Activated CD8-positive, alpha-beta memory T cell treated with anti-CD3 and anti-CD28 coated beads, Interleukin-2, amount 10 ng/mL, durations not matched to agents 7 days and 5 days (primary cell): ENCODE measurements at regions not wholly inside any gene's neighbourhood (a gene's known extent, or its start where the extent isn't known, plus 50 kb on each side); places are given as distances from the start of the nearest gene placed in this dataset.

ENCODE experiments used
- ATAC-seq: fragments of 150-1000 bp; cut with Tn5 transposase; one replicate; pipeline ENCODE4 v1.10.0; 2021; ENCODE audit warnings: moderate library complexity
- CTCF ChIA-PET: fragments of 350-600 bp; sonication (Branson Sonifier 250); formaldehyde crosslinking; loops from one replicate; lab custom pipeline; 2021; ENCODE audit warnings: antibody characterized with exemption; lab: Charles Lee
- DNase-seq: peaks from one replicate; pipeline ENCODE4 v3.0.0-alpha.2; 2020
- H3K27ac Mint-ChIP-seq: one replicate; pipeline ENCODE4 v1.8.0; 2021; ENCODE audit warnings: mild to moderate bottlenecking, mixed read lengths
- H3K27me3 Mint-ChIP-seq: one replicate; pipeline ENCODE4 v1.8.0; 2021; ENCODE audit warnings: mixed read lengths
- H3K36me3 Mint-ChIP-seq: one replicate; pipeline ENCODE4 v1.8.0; 2021; ENCODE audit warnings: mild to moderate bottlenecking, mixed read lengths
- H3K4me1 Mint-ChIP-seq: one replicate; pipeline ENCODE4 v1.8.0; 2021; ENCODE audit warnings: mixed read lengths
- H3K4me3 Mint-ChIP-seq: one replicate; pipeline ENCODE4 v1.8.0; 2021; ENCODE audit warnings: mild to moderate bottlenecking, moderate library complexity, mixed read lengths
- H3K9me3 Mint-ChIP-seq: one replicate; pipeline ENCODE4 v1.8.0; 2022; ENCODE audit warnings: low read depth, mixed read lengths

DNA sequence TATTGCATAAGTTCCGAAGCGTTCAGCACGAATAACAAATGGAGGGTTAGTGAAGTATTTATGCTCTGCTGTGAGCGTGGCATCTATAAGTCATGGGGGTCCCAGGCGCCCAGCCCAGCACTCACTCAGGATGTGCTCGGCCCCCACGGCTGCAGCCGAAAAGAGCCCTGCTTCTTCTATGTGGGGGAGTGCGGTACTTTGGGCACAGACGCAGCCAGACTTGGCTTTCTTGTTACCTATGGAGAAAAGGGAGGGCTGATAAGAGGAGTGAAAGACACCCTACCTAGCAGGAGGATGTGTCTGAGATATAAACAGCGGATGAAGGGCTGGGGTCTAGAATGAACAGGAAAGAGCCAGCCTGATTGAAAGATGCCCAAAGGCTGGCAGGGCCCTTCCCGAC lies 51.4 kb downstream of the MRPL36 start:
- Mint-ChIP-seq H3K27ac (no peak overlapping the region), H3K27me3 (no peaks in the 10 kb centered on the region), H3K36me3 (no peaks in the 10 kb centered on the region), H3K4me3 (no peak overlapping the region), H3K9me3 (no peaks in the 10 kb centered on the region), H3K4me1 (no peaks in the 10 kb centered on the region)
- CTCF ChIA-PET, result no interaction called here
- no peak for ATAC-seq
- DNase-seq, result no peak

DNA sequence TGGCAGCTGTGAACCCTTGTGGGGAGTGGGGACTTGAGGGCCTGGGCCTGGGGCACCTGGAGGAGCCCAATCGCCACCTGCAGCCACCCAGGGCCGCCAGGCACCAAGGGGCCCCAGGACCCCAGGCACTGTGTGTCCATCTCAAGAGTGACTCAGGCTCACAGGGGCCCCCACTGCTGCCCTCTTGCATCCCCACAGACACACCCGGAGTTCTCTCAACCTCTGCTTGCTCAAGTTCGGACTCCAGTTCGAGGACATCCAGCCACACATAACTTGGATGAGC lies 51.9 kb downstream of the MRPL36 start:
- H3K9me3 Mint-ChIP-seq, result no peaks in the 10 kb centered on the region
- H3K4me3 Mint-ChIP-seq, result no peak overlapping the region
- no peaks in the 10 kb centered on the region for H3K36me3 Mint-ChIP-seq
- no peak overlapping the region for H3K27ac Mint-ChIP-seq
- H3K4me1 Mint-ChIP-seq, result no peaks in the 10 kb centered on the region
- H3K27me3 Mint-ChIP-seq, result no peaks in the 10 kb centered on the region
- DNase-seq (no peak), ATAC-seq (no peak)
- CTCF ChIA-PET, result no interaction called here

DNA sequence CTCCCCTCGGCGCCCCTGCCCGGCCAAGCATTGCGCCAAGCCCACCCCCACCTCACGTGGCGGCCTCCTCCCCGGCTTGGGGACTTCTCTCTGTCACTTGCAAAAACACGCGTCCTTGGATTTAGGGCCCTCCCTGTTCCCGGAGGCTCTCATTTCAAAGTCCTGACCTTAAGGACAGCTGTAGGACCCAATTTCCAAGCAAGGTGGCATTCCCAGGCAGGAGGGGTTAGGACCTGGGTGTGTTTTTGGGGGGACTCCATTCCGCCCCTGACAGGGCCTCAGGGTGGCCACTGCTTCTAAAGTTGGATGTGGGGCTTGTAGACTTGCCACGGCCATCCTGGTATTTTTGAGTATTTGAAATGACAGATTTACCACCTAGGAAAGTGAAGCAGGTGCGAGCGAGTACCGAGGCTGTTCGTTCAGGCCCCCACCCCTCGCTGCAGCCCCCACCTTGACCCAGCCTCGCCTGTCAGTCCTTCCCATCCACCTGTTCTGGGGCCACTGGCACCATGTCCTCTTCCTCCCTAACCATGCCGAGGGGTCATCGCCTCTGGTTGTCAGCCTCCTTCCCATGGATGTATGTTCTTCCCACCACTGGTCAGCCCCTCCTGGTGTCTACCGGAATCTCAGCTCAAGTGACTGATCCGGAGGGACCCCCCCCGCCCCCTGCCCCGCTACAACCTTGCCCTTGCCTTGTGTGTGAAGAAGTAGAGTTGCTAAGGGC lies 52.4 kb downstream of the MRPL36 start:
- peaks cover 1% of the 10 kb centered on the region for H3K9me3 Mint-ChIP-seq
- H3K36me3 Mint-ChIP-seq, result no peaks in the 10 kb centered on the region
- H3K4me1 Mint-ChIP-seq, result no peaks in the 10 kb centered on the region
- H3K27me3 Mint-ChIP-seq, result peaks cover 4% of the 10 kb centered on the region
- H3K27ac Mint-ChIP-seq, result no peak overlapping the region
- DNase-seq (no peak), ATAC-seq (no peak)
- CTCF ChIA-PET, result no interaction called here
- H3K4me3 Mint-ChIP-seq, result no peak overlapping the region

DNA sequence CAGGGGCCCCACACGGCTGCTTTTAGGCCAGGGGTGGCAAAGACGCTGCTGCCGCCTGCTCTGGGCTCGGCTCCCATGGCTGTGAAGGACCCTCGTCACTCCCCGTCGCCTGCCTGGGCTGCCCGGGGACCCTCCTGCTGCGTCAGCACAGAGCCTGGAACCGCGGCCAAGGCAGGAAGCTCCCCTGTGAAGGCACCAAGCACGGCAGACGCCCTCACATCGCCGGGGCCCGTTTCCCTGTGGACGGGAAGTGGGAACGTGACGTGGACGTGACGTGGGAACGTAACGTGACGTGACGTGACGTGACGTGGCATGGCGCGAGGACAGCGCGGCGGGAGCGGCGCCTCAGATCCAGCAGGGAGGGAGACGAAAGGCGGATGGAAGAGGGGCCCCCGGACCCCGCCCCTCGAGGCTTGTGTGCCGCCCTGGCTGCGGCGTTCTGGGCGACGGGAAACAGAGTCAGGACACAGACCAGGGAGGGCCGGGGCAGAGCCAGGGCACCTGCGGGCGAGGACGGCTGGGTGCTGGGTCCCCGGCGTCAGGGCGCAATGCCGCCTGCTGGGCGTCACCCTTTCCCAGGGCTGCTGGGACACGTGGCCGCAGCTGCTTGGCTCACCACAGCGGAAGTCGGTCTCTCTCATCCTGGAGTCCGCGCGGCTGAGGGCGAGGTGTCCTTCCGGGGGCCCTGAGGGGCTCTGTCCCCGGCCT lies 53.1 kb downstream of the MRPL36 start:
- CTCF ChIA-PET, result no interaction called here
- Mint-ChIP-seq H3K36me3 (no peaks in the 10 kb centered on the region), H3K4me3 (no peak overlapping the region), H3K27me3 (peaks cover 10% of the 10 kb centered on the region), H3K4me1 (no peaks in the 10 kb centered on the region), H3K9me3 (peaks cover 3% of the 10 kb centered on the region), H3K27ac (no peak overlapping the region)
- no peak for ATAC-seq
- DNase-seq, result no peak

DNA sequence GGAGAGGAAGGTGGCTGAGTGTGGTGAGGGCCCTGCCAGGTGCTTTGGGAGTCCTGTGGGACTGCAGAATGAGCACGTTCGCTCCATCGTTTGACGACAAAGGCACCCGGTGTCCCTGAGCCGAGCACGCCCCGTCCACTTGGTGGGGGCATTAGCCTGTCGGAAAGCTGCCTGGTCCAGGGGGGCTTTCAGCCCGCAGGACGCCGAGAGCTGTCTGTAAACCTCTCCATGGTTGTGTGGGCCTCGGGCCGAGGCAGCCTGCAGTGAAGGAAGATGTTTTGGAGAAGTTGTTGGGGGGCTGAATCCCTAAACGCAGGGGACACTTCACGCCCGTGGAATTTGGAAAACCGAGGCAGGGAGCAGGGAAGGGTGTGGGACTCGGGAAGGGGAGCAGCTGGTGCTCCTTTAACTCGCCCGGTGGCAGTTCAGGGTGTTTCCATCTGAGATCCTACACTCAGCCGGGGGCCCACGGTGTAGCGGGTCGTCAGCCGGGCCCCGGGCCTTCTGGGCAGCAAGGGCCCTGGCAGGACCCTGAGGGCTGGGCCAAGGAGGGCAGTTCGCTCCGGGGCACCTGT lies 53.8 kb downstream of the MRPL36 start:
- Mint-ChIP-seq H3K36me3 (no peaks in the 10 kb centered on the region), H3K27ac (no peak overlapping the region), H3K9me3 (peaks cover 5% of the 10 kb centered on the region), H3K27me3 (peaks cover 14% of the 10 kb centered on the region), H3K4me1 (no peaks in the 10 kb centered on the region), H3K4me3 (no peak overlapping the region)
- CTCF ChIA-PET, result interaction anchor here (1.0 kb wide), 1 partner anchor 10 kb away, joined by 3 read pairs; no protein-coding TSS in a partner anchor
- ATAC-seq, result no peak
- DNase-seq, result no peak

DNA sequence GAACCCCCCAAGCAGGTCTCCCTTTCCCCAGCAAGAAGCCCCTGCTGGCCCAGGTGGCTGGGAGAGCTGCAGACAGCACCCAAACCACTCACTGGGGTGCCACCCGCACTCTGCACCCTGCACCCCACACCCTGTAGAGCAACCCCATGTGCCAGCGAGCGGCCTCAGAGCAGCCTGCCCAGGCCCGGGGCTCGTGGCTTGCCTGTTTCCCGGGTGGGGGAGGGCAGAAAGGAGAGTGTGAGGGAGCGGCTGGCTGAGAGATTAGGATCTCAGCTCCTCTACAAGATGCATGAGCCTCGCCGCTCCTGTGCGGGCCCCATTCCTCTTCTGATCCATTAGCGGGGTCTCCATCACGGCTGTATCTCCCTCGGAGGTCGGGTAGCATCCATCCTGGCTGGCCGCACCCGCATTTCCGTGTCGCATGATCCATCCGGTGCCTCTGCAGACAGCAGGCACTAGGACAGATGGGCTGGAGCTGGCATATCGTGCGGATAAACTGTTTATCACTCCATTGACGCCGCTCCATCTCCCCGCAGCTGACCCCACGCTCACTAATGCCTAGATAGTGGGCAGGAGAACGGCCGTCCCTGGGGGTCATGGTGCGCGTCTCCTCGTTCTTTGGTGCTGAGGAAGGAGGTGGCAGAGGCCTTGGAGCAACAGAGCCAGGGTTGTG lies 54.4 kb downstream of the MRPL36 start:
- Mint-ChIP-seq H3K4me3 (no peak overlapping the region), H3K36me3 (no peaks in the 10 kb centered on the region), H3K9me3 (peaks cover 8% of the 10 kb centered on the region), H3K27ac (no peak overlapping the region), H3K27me3 (peaks cover 20% of the 10 kb centered on the region), H3K4me1 (no peaks in the 10 kb centered on the region)
- DNase-seq, result no peak
- CTCF ChIA-PET, result interaction anchor here (1.0 to 1.2 kb wide), 2 partner anchors 9 to 18 kb away, joined by 3 read pairs; no protein-coding TSS in a partner anchor
- no peak for ATAC-seq

DNA sequence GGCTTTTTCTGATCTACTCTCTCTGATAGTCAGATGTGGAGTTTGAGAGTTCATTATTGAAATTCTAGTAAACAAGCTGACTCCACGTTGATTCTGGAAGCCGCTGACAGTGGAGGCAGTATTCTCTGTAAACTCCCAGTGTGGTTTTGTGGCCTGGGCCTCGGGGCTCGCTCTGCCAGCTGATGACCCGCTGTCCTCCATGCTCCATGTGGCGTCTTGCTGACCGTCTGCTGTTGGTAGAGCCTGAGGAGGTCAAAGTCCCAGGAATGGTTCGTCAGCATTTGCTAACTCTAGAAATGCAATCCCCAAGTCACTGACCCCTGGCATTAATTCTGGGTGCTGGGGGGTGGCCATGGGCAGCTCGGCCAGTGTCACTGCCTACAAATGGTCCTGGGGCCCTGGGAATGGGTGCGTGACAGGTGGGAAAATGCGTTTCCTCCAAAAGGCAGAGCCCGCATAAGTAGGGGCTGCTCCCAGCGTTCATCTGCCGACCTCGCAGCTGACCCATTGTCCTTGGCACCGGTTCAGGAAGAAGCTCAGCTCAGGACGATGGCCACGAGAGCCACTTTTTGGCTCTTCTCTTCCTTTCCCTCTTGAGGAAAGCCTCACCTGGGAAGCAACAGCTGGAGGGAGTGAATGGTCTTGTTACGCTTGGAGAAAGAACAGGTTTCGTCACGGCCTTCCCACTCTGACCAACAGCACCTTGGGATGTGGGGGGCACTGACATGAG lies 55.1 kb downstream of the MRPL36 start:
- H3K27ac Mint-ChIP-seq, result no peak overlapping the region
- H3K9me3 Mint-ChIP-seq, result peaks cover 10% of the 10 kb centered on the region
- peaks cover 27% of the 10 kb centered on the region for H3K27me3 Mint-ChIP-seq
- DNase-seq (no peak), ATAC-seq (no peak)
- no peak overlapping the region for H3K4me3 Mint-ChIP-seq
- H3K36me3 Mint-ChIP-seq, result no peaks in the 10 kb centered on the region
- CTCF ChIA-PET, result interaction anchor here (1.0 to 1.2 kb wide), 2 partner anchors 8 to 19 kb away, joined by 3 read pairs; no protein-coding TSS in a partner anchor
- no peaks in the 10 kb centered on the region for H3K4me1 Mint-ChIP-seq

DNA sequence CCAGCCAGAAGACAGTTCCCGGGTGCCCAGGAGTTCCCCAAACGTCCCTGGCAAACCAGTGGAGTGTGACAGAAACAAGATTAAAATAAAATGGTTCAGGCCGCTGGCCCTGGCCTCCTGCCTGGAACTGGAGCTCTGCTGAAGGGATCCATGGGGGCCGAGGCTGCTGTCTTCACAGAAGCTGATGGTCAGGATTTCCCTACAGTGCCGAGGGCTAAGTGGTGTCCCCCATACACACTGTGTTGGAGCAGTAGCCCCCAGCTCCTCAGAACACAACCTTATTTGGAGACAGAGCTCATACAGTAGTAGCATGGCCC lies 55.9 kb downstream of the MRPL36 start:
- Mint-ChIP-seq H3K9me3 (peaks cover 10% of the 10 kb centered on the region), H3K4me1 (no peaks in the 10 kb centered on the region), H3K27me3 (peaks cover 33% of the 10 kb centered on the region), H3K36me3 (no peaks in the 10 kb centered on the region), H3K4me3 (no peak overlapping the region), H3K27ac (no peak overlapping the region)
- ATAC-seq, result no peak
- CTCF ChIA-PET, result no interaction called here
- no peak for DNase-seq

DNA sequence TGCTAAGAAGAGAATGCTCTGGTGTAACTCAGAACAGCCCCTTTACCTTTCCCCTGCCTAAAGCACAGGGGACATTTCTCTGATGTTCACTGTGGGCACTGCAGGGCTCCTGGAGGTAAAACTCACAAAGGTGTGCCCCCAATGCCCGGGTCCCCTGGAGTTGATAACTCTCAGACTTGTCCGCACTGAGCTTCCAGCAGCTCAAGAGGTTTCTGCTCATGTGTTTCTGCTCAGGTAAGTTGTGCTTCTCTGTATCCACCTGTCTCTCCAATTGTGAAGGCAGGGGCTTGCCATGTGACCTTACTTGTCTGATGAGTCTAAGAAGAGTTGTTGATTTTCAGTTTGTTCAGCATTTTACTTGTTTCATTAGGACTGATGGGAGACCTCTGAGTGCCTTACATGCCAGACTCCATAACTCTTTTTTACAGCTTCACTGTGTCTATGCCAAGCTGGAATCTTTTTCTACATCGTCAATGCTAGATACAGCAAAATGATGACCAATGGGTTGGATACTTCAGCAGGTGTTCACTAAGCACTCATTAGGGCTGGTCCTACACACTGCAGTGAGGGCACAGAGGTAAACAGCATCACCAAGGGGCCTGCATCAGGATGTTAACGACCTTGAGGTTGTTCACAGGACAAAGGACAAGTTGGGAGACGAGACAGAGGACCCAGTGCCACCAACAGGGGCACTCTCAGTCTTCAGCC lies 56.4 kb downstream of the MRPL36 start:
- Mint-ChIP-seq H3K4me3 (no peak overlapping the region), H3K27me3 (peaks cover 35% of the 10 kb centered on the region), H3K4me1 (no peaks in the 10 kb centered on the region), H3K36me3 (no peaks in the 10 kb centered on the region), H3K27ac (no peak overlapping the region), H3K9me3 (peaks cover 10% of the 10 kb centered on the region)
- ATAC-seq (no peak), DNase-seq (peak; percentile 25)
- CTCF ChIA-PET, result no interaction called here

DNA sequence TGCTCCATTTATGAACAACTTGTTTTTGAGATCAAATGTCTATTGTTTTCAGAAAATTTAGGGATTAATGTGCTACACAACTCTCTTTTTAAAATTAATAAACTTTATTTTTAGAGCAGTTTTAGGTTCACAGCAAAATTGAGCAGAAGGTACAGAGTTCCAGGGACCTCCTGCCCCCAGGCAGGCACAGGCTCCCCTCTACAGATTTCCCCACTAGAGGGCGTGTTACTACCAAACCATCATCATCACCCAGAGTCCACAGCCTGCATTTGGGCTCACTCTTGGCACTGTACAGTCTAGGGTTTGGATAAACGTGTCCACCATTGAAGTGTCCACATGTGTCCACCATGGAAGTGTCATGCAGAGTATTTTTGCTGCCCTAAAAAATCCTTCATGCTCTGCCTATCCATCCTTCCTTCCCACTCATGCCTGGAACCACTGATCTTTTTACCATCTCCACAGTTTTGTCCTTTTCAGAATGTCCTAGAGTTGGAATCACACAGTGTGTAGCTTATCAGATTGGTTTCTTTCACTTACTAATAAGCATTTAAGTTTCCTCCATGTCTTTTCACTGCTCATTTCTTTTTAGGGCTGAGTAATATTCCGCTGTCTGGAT lies 61.7 kb downstream of the MRPL36 start:
- CTCF ChIA-PET, result interaction anchor here (0.7 to 1.0 kb wide), 3 partner anchors 14 to 82 kb away, joined by 3 read pairs; no protein-coding TSS in a partner anchor
- Mint-ChIP-seq H3K36me3 (no peaks in the 10 kb centered on the region), H3K9me3 (peaks cover 10% of the 10 kb centered on the region), H3K4me3 (no peak overlapping the region), H3K4me1 (no peaks in the 10 kb centered on the region), H3K27ac (no peak overlapping the region), H3K27me3 (peaks cover 38% of the 10 kb centered on the region)
- peak; percentile 79 for ATAC-seq
- peak; percentile 58 for DNase-seq

DNA sequence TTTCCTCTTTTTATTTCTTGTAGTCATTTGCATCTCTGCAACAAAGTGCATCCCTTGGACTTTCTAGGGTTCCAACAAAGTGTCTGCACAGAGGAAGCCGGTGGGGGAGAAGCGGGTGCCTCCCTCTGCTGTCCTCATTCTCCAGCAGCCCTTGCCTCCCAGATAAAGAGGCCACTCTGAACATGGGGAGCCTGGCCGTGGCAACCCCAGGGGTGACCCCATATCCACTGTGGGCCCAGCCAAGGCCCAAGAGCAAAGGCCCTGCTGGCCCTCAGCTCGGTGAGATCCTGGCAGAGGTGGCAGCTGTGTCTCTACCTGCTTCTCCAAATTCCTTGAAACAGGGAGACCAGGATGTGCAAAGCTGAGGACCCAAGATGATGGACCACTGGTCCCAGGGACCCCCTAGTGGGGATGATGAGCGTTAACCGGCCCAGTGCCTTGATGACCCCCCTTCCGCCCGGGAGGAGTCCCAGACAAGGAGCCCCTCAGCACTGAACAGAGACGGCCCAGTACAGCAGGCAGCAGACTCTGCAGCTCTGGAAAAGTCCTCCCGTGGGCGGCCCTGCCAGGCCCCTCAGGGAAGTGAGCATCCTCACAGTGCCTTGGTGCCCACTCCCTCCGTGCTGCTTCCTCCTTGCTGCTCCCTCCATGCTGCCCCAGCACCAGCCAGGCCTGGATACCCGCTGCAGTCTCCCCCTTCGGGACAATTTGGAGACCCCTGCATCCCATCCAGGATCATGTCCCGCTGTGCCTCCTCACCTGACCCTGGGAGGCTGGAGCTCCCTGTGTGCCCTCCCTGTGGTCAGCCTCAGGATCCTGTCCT lies 62.5 kb downstream of the MRPL36 start:
- CTCF ChIA-PET, result interaction anchor here (0.7 to 1.2 kb wide), 2 partner anchors 8 to 62 kb away, joined by 3 read pairs; no protein-coding TSS in a partner anchor
- H3K27ac Mint-ChIP-seq, result no peak overlapping the region
- H3K4me1 Mint-ChIP-seq, result no peaks in the 10 kb centered on the region
- no peaks in the 10 kb centered on the region for H3K36me3 Mint-ChIP-seq
- ATAC-seq, result no peak
- no peak for DNase-seq
- H3K27me3 Mint-ChIP-seq, result peaks cover 32% of the 10 kb centered on the region
- peaks cover 8% of the 10 kb centered on the region for H3K9me3 Mint-ChIP-seq
- no peak overlapping the region for H3K4me3 Mint-ChIP-seq

DNA sequence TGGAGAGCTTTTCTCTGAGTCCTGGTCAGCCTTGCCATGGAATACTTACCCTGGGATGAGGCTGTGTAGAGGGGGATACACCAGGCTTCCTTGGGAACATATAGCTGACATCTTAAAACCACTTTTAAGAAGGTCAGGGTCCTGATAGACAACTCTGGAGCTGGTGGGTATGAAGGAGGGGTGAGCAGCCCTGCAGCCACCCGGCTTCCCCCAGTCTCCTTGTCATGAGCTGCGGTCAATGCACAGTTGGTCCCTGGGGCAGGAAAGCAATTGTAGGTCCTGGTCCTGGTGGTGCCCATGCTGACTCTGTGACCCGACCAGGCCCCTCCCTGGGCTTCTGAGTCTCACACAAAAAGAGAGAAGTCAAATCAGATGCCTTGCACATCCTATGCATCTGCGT lies 63.6 kb downstream of the MRPL36 start:
- no peak overlapping the region for H3K4me3 Mint-ChIP-seq
- DNase-seq (no peak), ATAC-seq (no peak)
- H3K27ac Mint-ChIP-seq, result no peak overlapping the region
- H3K4me1 Mint-ChIP-seq, result no peaks in the 10 kb centered on the region
- peaks cover 26% of the 10 kb centered on the region for H3K27me3 Mint-ChIP-seq
- peaks cover 7% of the 10 kb centered on the region for H3K9me3 Mint-ChIP-seq
- no peaks in the 10 kb centered on the region for H3K36me3 Mint-ChIP-seq
- CTCF ChIA-PET, result interaction anchor here (0.7 to 1.2 kb wide), 5 partner anchors 9 to 40 kb away, joined by 3 to 4 read pairs (median 3); no protein-coding TSS in a partner anchor
